GM06990 (cell line): ENCODE measurements at regions not wholly inside any gene's neighbourhood (a gene's known extent, or its start where the extent isn't known, plus 50 kb on each side); places are given as distances from the start of the nearest gene placed in this dataset.

Experiments
- DNase-seq: peaks from one replicate; pipeline ENCODE4 v3.0.0-alpha.2; 2011; ENCODE audit not compliant: insufficient read length; ENCODE audit errors: extremely low read depth
- H3K27me3 ChIP-seq: replicated peaks from 2 replicates; pipeline ENCODE4 v1.6.0; 2011; ENCODE audit warnings: low read length; ENCODE audit not compliant: control insufficient read depth, insufficient read depth
- H3K36me3 ChIP-seq: 2 replicates; pipeline ENCODE4 v1.5.1; 2011; ENCODE audit warnings: low read length; ENCODE audit not compliant: control insufficient read depth, insufficient read depth
- H3K4me3 ChIP-seq: replicated peaks from 2 replicates; pipeline ENCODE4 v1.5.1; 2011; ENCODE audit warnings: low read depth, mild to moderate bottlenecking, control low read depth, low read length
- CTCF ChIP-seq: IDR thresholded peaks from 2 replicates; pipeline ENCODE4 v1.5.1; 2011; ENCODE audit warnings: low read length, control low read depth, mild to moderate bottlenecking, inconsistent platforms; ENCODE audit not compliant: insufficient read depth, poor library complexity, severe bottlenecking

GRCh38 chr18:23391156-23391555, 61.9 kb upstream of the RIOK3 start:
- Histone ChIP-seq H3K4me3 (no peak overlapping the region), H3K27me3 (no peaks in the 10 kb centered on the region), H3K36me3 (no peaks in the 10 kb centered on the region; the same call in 1 of the 2 replicates)
- TF ChIP-seq CTCF, result no peak
- no peak for DNase-seq

GRCh38 chr18:23397907-23398306, 55.2 kb upstream of the RIOK3 start:
- Histone ChIP-seq H3K27me3 (no peaks in the 10 kb centered on the region), H3K4me3 (no peak overlapping the region), H3K36me3 (no peaks in the 10 kb centered on the region)
- no peak for DNase-seq
- TF ChIP-seq CTCF, result no peak

- TF ChIP-seq CTCF, result no peak
- no peak overlapping the region for H3K4me3 ChIP-seq
- H3K36me3 ChIP-seq, result no peaks in the 10 kb centered on the region
- DNase-seq, result no peak
- no peaks in the 10 kb centered on the region for H3K27me3 ChIP-seq
Observed at GRCh38 chr18:23398401-23398800, 54.7 kb upstream of the RIOK3 start.

- Histone ChIP-seq H3K4me3 (no peak overlapping the region), H3K36me3 (no peaks in the 10 kb centered on the region), H3K27me3 (no peaks in the 10 kb centered on the region)
- DNase-seq, result no peak
- TF ChIP-seq CTCF, result no peak
Observed at GRCh38 chr18:23399067-23399466, 54.0 kb upstream of the RIOK3 start.

- TF ChIP-seq CTCF, result no peak
- H3K36me3 ChIP-seq, result no peaks in the 10 kb centered on the region
Observed at GRCh38 chr18:23400918-23401317, 52.2 kb upstream of the RIOK3 start.

More at GRCh38 chr18:23400918-23401317, 52.2 kb upstream of the RIOK3 start:
- Histone ChIP-seq H3K27me3 (no peaks in the 10 kb centered on the region), H3K4me3 (no peak overlapping the region)
- no peak for DNase-seq
